ENCODE measurements at regions not wholly inside any gene's neighbourhood (a gene's known extent, or its start where the extent isn't known, plus 50 kb on each side); places are given as distances from the start of the nearest gene placed in this dataset.

DNA sequence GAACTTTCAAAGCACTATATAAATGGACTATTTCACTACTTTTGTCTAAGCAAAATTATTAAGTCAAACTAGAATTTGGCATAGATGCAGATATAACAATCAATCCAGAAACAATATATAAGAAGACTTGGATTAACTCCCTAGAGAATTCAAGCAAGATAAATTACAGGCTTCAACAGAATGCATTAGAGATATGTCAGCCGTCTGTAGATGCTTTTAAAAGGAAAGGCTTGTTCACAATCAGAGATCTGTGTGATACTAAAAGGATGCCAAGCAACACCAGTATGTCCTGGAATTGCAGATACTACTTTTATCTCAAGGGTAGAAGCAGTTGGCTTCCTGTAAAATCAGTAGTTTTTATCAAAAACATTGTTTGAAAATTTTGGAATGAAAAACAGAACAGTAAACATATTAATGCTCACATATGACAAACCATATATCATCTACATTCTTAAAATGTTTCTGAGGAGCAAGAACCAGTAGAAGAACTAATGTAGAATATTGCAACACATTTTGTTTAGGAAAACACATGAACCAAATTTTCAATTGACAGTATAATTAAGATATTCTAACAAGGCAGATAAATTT, 947.9 kb upstream of the LRRN3 start:
- TF ChIP-seq, protein P1, sequence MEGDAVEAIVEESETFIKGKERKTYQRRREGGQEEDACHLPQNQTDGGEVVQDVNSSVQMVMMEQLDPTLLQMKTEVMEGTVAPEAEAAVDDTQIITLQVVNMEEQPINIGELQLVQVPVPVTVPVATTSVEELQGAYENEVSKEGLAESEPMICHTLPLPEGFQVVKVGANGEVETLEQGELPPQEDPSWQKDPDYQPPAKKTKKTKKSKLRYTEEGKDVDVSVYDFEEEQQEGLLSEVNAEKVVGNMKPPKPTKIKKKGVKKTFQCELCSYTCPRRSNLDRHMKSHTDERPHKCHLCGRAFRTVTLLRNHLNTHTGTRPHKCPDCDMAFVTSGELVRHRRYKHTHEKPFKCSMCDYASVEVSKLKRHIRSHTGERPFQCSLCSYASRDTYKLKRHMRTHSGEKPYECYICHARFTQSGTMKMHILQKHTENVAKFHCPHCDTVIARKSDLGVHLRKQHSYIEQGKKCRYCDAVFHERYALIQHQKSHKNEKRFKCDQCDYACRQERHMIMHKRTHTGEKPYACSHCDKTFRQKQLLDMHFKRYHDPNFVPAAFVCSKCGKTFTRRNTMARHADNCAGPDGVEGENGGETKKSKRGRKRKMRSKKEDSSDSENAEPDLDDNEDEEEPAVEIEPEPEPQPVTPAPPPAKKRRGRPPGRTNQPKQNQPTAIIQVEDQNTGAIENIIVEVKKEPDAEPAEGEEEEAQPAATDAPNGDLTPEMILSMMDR (IDR thresholded peaks at IDR 0.05 in 2 of 3, conservative IDR thresholded peaks at IDR 0.05 in 1 of 3; ENCODE audit: control insufficient read depth in 2 of 3, extremely low read depth in 1 of 3, insufficient read depth in 1 of 3, low read depth in 3 of 3, low read length in 3 of 3): no peak
- TF ChIP-seq MXI1 (IDR thresholded peaks at IDR 0.05; ENCODE audit: low read depth, low read length): no peak
- no peak for TF ChIP-seq EZH2 (IDR thresholded peaks at IDR 0.05; ENCODE audit: borderline replicate concordance, control insufficient read depth, low read depth, low read length)
- no peak for TF ChIP-seq TCF7 (IDR thresholded peaks at IDR 0.05; ENCODE audit: borderline replicate concordance)
- TF ChIP-seq BHLHE40 (IDR thresholded peaks at IDR 0.05; ENCODE audit: borderline replicate concordance in 1 of 2, low read depth in 2 of 2, low read length in 1 of 2): no peak
- no peak for TF ChIP-seq ZNF622 (IDR thresholded peaks at IDR 0.05)
- TF ChIP-seq, protein P2, sequence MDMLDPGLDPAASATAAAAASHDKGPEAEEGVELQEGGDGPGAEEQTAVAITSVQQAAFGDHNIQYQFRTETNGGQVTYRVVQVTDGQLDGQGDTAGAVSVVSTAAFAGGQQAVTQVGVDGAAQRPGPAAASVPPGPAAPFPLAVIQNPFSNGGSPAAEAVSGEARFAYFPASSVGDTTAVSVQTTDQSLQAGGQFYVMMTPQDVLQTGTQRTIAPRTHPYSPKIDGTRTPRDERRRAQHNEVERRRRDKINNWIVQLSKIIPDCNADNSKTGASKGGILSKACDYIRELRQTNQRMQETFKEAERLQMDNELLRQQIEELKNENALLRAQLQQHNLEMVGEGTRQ (IDR thresholded peaks at IDR 0.05; ENCODE audit: borderline replicate concordance, low read depth, low read length): no peak
- TF ChIP-seq, protein P3, sequence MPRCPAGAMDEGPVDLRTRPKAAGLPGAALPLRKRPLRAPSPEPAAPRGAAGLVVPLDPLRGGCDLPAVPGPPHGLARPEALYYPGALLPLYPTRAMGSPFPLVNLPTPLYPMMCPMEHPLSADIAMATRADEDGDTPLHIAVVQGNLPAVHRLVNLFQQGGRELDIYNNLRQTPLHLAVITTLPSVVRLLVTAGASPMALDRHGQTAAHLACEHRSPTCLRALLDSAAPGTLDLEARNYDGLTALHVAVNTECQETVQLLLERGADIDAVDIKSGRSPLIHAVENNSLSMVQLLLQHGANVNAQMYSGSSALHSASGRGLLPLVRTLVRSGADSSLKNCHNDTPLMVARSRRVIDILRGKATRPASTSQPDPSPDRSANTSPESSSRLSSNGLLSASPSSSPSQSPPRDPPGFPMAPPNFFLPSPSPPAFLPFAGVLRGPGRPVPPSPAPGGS (IDR thresholded peaks at IDR 0.05; ENCODE audit: borderline replicate concordance, insufficient read depth, low read depth, low read length, poor library complexity, severe bottlenecking): no peak
